PC-9 (cell line): ENCODE measurements at regions not wholly inside any gene's neighbourhood (a gene's known extent, or its start where the extent isn't known, plus 50 kb on each side); places are given as distances from the start of the nearest gene placed in this dataset.
"Not testable (repeated sequence)": the region's sequence is repeated elsewhere in the genome, so short reads cannot be mapped to it uniquely, and the experiment has no call there.

Experiments
- BruUV-seq: library from RNA; stranded (reverse); fragments of 400-500 nt; replicated peaks from 2 replicates; lab custom pipeline; 2021; lab: Mats Ljungman, UMichigan
- CTCF ChIA-PET: fragments of 300-600 bp; sonication (Branson Sonifier 250); formaldehyde crosslinking; loops from one replicate; lab custom pipeline; 2022; ENCODE audit warnings: antibody characterized with exemption; lab: Charles Lee
- POLR2A ChIA-PET: fragments of 300-600 bp; sonication (Branson Sonifier 250); formaldehyde crosslinking; loops from one replicate; lab custom pipeline; 2022; ENCODE audit warnings: antibody characterized with exemption; ENCODE audit not compliant: unreplicated experiment; lab: Charles Lee
- DNase-seq, 2 experiments: peaks; one replicate each; pipeline versions ENCODE4 v3.0.0 to v3.0.0-alpha.2; 2015 to 2022; ENCODE audit warnings: mixed read lengths in 1 of 2
- H2AFZ ChIP-seq: fragments of 200-600 bp; sonication (generic); 2 replicates; pipeline ENCODE4 v1.8.1; 2017; ENCODE audit warnings: antibody characterized with exemption
- H3F3A ChIP-seq: fragments of 200-600 bp; sonication (generic); 2 replicates; pipeline ENCODE4 v1.8.1; 2017; ENCODE audit warnings: antibody characterized with exemption, mild to moderate bottlenecking, low read depth; ENCODE audit not compliant: insufficient read depth
- H3K27ac ChIP-seq: fragments of 200-600 bp; sonication (generic); 2 replicates; pipeline ENCODE4 v1.6.1; 2016; ENCODE audit warnings: mixed run types
- H3K27me3 ChIP-seq: fragments of 200-600 bp; sonication (generic); 2 replicates; pipeline ENCODE4 v1.6.1; 2016; ENCODE audit warnings: low read depth, mixed run types; ENCODE audit not compliant: insufficient read depth
- H3K36me3 ChIP-seq: fragments of 200-600 bp; sonication (generic); 2 replicates; pipeline ENCODE4 v1.6.1; 2016; ENCODE audit warnings: low read depth, mixed run types
- H3K4me1 ChIP-seq: fragments of 200-600 bp; sonication (generic); replicated peaks from 2 replicates; pipeline ENCODE4 v1.6.1; 2016; ENCODE audit warnings: mixed run types; ENCODE audit not compliant: insufficient read depth
- H3K4me2 ChIP-seq: fragments of 200-600 bp; sonication (generic); 2 replicates; pipeline ENCODE4 v1.6.1; 2017; ENCODE audit warnings: mixed run types
- H3K4me3 ChIP-seq: fragments of 200-600 bp; sonication (generic); 2 replicates; pipeline ENCODE4 v1.6.1; 2016; ENCODE audit warnings: mixed run types
- H3K79me2 ChIP-seq: fragments of 200-600 bp; sonication (generic); 2 replicates; pipeline ENCODE4 v1.6.1; 2017; ENCODE audit warnings: low read depth, mixed run types
- H3K9me2 ChIP-seq: fragments of 200-600 bp; sonication (generic); 2 replicates; pipeline ENCODE4 v1.8.1; 2017; ENCODE audit warnings: mild to moderate bottlenecking; ENCODE audit not compliant: insufficient read depth
- H3K9me3 ChIP-seq: fragments of 200-600 bp; sonication (generic); 2 replicates; pipeline ENCODE4 v1.8.1; 2016; ENCODE audit warnings: low read depth; ENCODE audit not compliant: insufficient read depth
- H4K20me1 ChIP-seq: fragments of 200-600 bp; sonication (generic); 2 replicates; pipeline ENCODE4 v1.8.1; 2017; ENCODE audit not compliant: insufficient read depth
- EZH2 ChIP-seq: fragments of 200-600 bp; sonication (generic); IDR thresholded peaks from 2 replicates; pipeline ENCODE4 v1.8.0; 2017; ENCODE audit warnings: antibody characterized with exemption, low read depth
- intact Hi-C: fragments of 100-400 bp; cut with micrococcal nuclease; formaldehyde crosslinking; loops from one replicate; pipeline ENCODE4 v1.10.0; 2022; ENCODE audit not compliant: unreplicated experiment
- TF ChIP-seq, protein P1 (sequence below): fragments of 200-600 bp; sonication (generic); conservative IDR thresholded peaks from 2 replicates; pipeline ENCODE4 v1.6.1; 2017; ENCODE audit warnings: mixed run types, antibody characterized with exemption, mild to moderate bottlenecking, moderate library complexity

DNA sequence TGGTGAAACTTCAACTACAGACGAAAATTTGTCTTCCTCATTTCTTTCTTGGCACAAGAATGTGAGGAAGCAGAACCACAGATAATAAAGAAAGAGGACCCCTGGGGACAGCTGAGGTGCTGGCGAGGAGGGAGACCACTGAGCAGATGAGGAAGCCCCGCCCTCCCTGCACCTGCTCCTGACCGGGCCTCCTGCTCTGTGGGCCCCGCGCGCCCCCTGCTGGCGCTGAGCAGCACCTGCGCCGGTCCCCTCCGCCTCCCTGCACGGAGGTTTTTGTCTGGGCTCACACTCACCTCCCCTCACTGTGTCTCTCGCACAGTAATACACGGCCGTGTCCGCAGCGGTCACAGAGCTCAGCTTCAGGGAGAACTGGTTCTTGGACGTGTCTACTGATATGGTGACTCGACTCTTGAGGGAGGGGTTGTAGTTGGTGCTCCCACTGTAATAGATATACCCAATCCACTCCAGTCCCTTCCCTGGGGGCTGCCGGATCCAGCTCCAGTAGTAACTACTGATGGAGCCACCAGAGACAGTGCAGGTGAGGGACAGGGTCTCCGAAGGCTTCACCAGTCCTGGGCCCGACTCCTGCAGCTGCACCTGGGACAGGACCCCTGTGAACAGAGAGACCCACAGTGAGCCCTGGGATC, 1100.7 kb downstream of the TMEM121 start:
- H3K36me3 ChIP-seq, H3K9me3 ChIP-seq, intact Hi-C loops, BruUV-seq, POLR2A ChIA-PET, H3K4me2 ChIP-seq, H3K4me1 ChIP-seq, H3K4me3 ChIP-seq, H3K79me2 ChIP-seq, H3K9me2 ChIP-seq, H3K27me3 ChIP-seq, H2AFZ ChIP-seq, H3K27ac ChIP-seq, CTCF ChIA-PET, H4K20me1 ChIP-seq, H3F3A ChIP-seq: not testable (repeated sequence)
- peak in 1 of 2 experiments; percentile 36 for DNase-seq
- TF ChIP-seq, protein P1, sequence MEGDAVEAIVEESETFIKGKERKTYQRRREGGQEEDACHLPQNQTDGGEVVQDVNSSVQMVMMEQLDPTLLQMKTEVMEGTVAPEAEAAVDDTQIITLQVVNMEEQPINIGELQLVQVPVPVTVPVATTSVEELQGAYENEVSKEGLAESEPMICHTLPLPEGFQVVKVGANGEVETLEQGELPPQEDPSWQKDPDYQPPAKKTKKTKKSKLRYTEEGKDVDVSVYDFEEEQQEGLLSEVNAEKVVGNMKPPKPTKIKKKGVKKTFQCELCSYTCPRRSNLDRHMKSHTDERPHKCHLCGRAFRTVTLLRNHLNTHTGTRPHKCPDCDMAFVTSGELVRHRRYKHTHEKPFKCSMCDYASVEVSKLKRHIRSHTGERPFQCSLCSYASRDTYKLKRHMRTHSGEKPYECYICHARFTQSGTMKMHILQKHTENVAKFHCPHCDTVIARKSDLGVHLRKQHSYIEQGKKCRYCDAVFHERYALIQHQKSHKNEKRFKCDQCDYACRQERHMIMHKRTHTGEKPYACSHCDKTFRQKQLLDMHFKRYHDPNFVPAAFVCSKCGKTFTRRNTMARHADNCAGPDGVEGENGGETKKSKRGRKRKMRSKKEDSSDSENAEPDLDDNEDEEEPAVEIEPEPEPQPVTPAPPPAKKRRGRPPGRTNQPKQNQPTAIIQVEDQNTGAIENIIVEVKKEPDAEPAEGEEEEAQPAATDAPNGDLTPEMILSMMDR: peak; percentile 69

GRCh38 chr14:106631879-106632278, 1105.5 kb downstream of the TMEM121 start:
- H3K4me1 ChIP-seq: no peaks in the 10 kb centered on the region
- H3K27ac ChIP-seq: no peak overlapping the region
- H3K27me3 ChIP-seq: 0 out of 2 replicates have a peak, but pooled peaks cover 15% of the 10 kb centered on the region
- POLR2A ChIA-PET: no interaction called here
- H3F3A ChIP-seq: no peaks in the 10 kb centered on the region
- no peaks in the 10 kb centered on the region for H4K20me1 ChIP-seq
- no peaks in the 10 kb centered on the region for H3K36me3 ChIP-seq
- no peaks in the 10 kb centered on the region for H3K9me3 ChIP-seq
- TF ChIP-seq, protein P1: no peak
- TF ChIP-seq EZH2: no peak
- H2AFZ ChIP-seq: no peak overlapping the region
- BruUV-seq: no TSS peak
- no peak overlapping the region for H3K4me2 ChIP-seq
- H3K9me2 ChIP-seq: no peaks in the 10 kb centered on the region
- H3K79me2 ChIP-seq: no peaks in the 10 kb centered on the region
- DNase-seq: no peak
- H3K4me3 ChIP-seq: no peak overlapping the region
- CTCF ChIA-PET: no interaction called here
- intact Hi-C loops: no loop called here

GRCh38 chr14:106633721-106634120, 1107.3 kb downstream of the TMEM121 start:
- no peak for DNase-seq
- no peaks in the 10 kb centered on the region for H3F3A ChIP-seq
- H3K9me3 ChIP-seq: no peaks in the 10 kb centered on the region
- H3K79me2 ChIP-seq: no peaks in the 10 kb centered on the region
- H3K27me3 ChIP-seq: 0 out of 2 replicates have a peak, but pooled peaks cover 15% of the 10 kb centered on the region
- H3K36me3 ChIP-seq: no peaks in the 10 kb centered on the region
- ChIA-PET POLR2A (no interaction called here), CTCF (no interaction called here)
- H3K27ac ChIP-seq: no peak overlapping the region
- no peaks in the 10 kb centered on the region for H4K20me1 ChIP-seq
- H3K4me2 ChIP-seq: no peak overlapping the region
- BruUV-seq: no TSS peak
- intact Hi-C loops: no loop called here
- H2AFZ ChIP-seq: no peak overlapping the region
- no peaks in the 10 kb centered on the region for H3K9me2 ChIP-seq
- no peaks in the 10 kb centered on the region for H3K4me1 ChIP-seq
- no peak overlapping the region for H3K4me3 ChIP-seq
- no peak for TF ChIP-seq EZH2
- TF ChIP-seq, protein P1: no peak
